ENCODE measurements at regions not wholly inside any gene's neighbourhood (a gene's known extent, or its start where the extent isn't known, plus 50 kb on each side); places are given as distances from the start of the nearest gene placed in this dataset.

DNA sequence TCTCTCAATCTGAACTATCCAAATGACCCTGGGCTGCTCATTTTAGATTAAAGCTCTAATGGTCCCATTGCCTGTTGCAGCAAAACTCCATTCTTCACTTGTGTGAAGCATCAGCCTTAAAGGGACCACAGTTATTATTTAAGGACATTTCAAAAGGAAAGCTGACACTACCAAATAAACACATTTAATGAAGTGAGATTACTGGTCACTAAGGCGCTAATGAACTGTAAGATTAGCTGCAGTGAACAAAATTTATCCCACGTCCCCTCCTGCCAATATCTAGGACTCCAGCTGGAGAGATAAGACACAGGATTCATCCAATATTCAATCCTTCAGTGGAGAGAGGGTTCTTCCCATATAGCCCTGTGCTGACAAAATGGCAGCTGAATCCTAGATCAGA lies 1029.2 kb upstream of the SEL1L start:
- H3K27ac ChIP-seq: no peak overlapping the region
- H3K9me3 ChIP-seq: no peaks in the 10 kb centered on the region
- H3K27me3 ChIP-seq: no peaks in the 10 kb centered on the region
- intact Hi-C loops (cut with DNase I; ENCODE audit: low total_unique reads) (no loop called here), in situ Hi-C loops (cut with MboI; ENCODE audit: low pct_ligation_motif_present in 1 of 4, low pct_unique_long_range_greater_than_20kb in 1 of 4, low sequenced_read_pairs in 3 of 4) (no loop called here)
- no peak for DNase-seq
- no peak overlapping the region for H3K4me3 ChIP-seq
- 73 to 75% methylated on average over 2 of the region's 2 CpGs for WGBS, 2 donors (ENCODE audit: low coverage in 1 of 2)
- no peaks in the 10 kb centered on the region for H3K4me1 ChIP-seq
- TF ChIP-seq EP300 (IDR thresholded peaks at IDR 0.05; ENCODE audit: low read depth): no peak
- no peak for TF ChIP-seq POLR2AphosphoS5 (IDR thresholded peaks at IDR 0.05)
- TF ChIP-seq CTCF (IDR thresholded peaks at IDR 0.05): no peak
- no peak for TF ChIP-seq POLR2A (IDR thresholded peaks at IDR 0.05)
- no peaks in the 10 kb centered on the region for H3K36me3 ChIP-seq

GRCh38 chr14:82565825-82566224 lies 1032.2 kb upstream of the SEL1L start:
- Histone ChIP-seq H3K9me3 (no peaks in the 10 kb centered on the region), H3K36me3 (no peaks in the 10 kb centered on the region), H3K4me1 (no peaks in the 10 kb centered on the region), H3K27me3 (no peaks in the 10 kb centered on the region), H3K4me3 (no peak overlapping the region), H3K27ac (no peak overlapping the region)
- TF ChIP-seq POLR2A (IDR thresholded peaks at IDR 0.05) (no peak), POLR2AphosphoS5 (IDR thresholded peaks at IDR 0.05) (no peak), EP300 (IDR thresholded peaks at IDR 0.05; ENCODE audit: low read depth) (no peak), CTCF (IDR thresholded peaks at IDR 0.05) (no peak)
- no peak for DNase-seq
- intact Hi-C loops (cut with DNase I; ENCODE audit: low total_unique reads) (no loop called here), in situ Hi-C loops (cut with MboI; ENCODE audit: low pct_ligation_motif_present in 1 of 4, low pct_unique_long_range_greater_than_20kb in 1 of 4, low sequenced_read_pairs in 3 of 4) (no loop called here)
- WGBS, 2 donors (ENCODE audit: low coverage in 1 of 2): 78 to 86% methylated on average over 1 of the region's 1 CpG

DNA sequence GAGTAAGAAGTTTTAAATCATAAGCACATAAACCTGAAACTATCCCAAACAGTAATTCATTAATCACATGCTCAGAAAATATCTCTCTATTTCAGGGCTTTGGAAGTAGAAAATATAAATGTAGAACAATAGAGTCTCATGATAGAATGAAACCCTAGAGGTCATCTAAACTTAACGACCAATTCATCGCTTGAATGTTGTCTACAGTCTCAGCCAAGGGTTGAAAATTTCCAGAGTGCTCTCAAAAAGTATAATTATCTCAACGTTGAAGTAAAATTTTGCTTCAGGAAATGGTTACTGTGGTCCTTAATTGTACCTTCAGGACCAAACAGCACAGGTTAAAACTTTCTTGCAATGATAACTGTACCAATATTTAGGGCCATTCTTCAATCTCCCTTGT lies 1053.6 kb upstream of the SEL1L start:
- intact Hi-C loops (cut with DNase I; ENCODE audit: low total_unique reads) (no loop called here), in situ Hi-C loops (cut with MboI; ENCODE audit: low pct_ligation_motif_present in 1 of 4, low pct_unique_long_range_greater_than_20kb in 1 of 4, low sequenced_read_pairs in 3 of 4) (no loop called here)
- WGBS, 2 donors (ENCODE audit: low coverage in 1 of 2): 68 to 75% methylated on average over 3 of the region's 3 CpGs
- no peak overlapping the region for H3K27ac ChIP-seq
- H3K27me3 ChIP-seq: no peaks in the 10 kb centered on the region
- no peaks in the 10 kb centered on the region for H3K4me1 ChIP-seq
- no peaks in the 10 kb centered on the region for H3K36me3 ChIP-seq
- no peaks in the 10 kb centered on the region for H3K9me3 ChIP-seq
- no peak for DNase-seq
- no peak overlapping the region for H3K4me3 ChIP-seq
- TF ChIP-seq EP300 (IDR thresholded peaks at IDR 0.05; ENCODE audit: low read depth): no peak
- no peak for TF ChIP-seq POLR2AphosphoS5 (IDR thresholded peaks at IDR 0.05)
- TF ChIP-seq CTCF (IDR thresholded peaks at IDR 0.05): no peak
- TF ChIP-seq POLR2A (IDR thresholded peaks at IDR 0.05): no peak

DNA sequence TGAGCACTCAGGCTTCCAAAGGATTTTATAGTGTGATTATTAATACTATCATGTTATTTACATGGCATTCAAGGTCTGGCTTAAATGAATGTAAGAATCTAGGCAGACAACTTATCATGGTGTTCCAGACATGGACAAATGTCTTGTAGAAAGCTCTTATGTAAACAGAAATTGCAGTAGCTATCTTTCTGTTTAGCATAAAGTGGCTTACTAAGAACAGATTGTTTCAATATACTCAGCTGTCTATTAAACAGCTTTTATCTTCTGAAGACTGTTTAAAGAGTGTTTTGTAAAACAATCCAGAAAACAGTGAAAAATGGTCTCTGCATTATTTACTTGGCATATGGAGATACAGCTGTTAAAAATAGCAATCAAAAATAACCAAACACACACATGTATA lies 1061.8 kb upstream of the SEL1L start:
- no peaks in the 10 kb centered on the region for H3K27me3 ChIP-seq
- H3K4me3 ChIP-seq: no peak overlapping the region
- in situ Hi-C loops (cut with MboI; ENCODE audit: low pct_ligation_motif_present in 1 of 4, low pct_unique_long_range_greater_than_20kb in 1 of 4, low sequenced_read_pairs in 3 of 4) (no loop called here), intact Hi-C loops (cut with DNase I; ENCODE audit: low total_unique reads) (no loop called here)
- no peak for DNase-seq
- H3K4me1 ChIP-seq: no peaks in the 10 kb centered on the region
- no peaks in the 10 kb centered on the region for H3K9me3 ChIP-seq
- H3K27ac ChIP-seq: no peak overlapping the region
- H3K36me3 ChIP-seq: no peaks in the 10 kb centered on the region
- TF ChIP-seq POLR2AphosphoS5 (IDR thresholded peaks at IDR 0.05) (no peak), CTCF (IDR thresholded peaks at IDR 0.05) (no peak), EP300 (IDR thresholded peaks at IDR 0.05; ENCODE audit: low read depth) (no peak), POLR2A (IDR thresholded peaks at IDR 0.05) (no peak)

Data from transverse colon (tissue), 4 donors.